Thoracic aorta (tissue), 2 donors: ENCODE measurements at regions not wholly inside any gene's neighbourhood (a gene's known extent, or its start where the extent isn't known, plus 50 kb on each side); places are given as distances from the start of the nearest gene placed in this dataset.

Experiments used
- ATAC-seq: fragments of 150-250 bp; one replicate; pipeline ENCODE4 v1.8.0; 2017; ENCODE audit warnings: low read depth; ENCODE audit not compliant: insufficient number of reproducible peaks, low FRiP score
- DNase-seq: peaks from one replicate; pipeline ENCODE4 v3.0.0-alpha.2; 2020; ENCODE audit warnings: low spot score
- H3K27ac ChIP-seq, 2 donors: fragments of 200-600 bp; sonication (generic); 1 replicate in 1 of 2; 2 replicates in 1 of 2; pipeline ENCODE4 v1.5.1; 2016; ENCODE audit warnings: mild to moderate bottlenecking in 2 of 2, moderate library complexity in 2 of 2
- H3K27me3 ChIP-seq: fragments of 200-600 bp; sonication (generic); replicated peaks from 2 replicates; pipeline ENCODE4 v1.6.0; 2016; ENCODE audit warnings: mild to moderate bottlenecking; ENCODE audit not compliant: insufficient read depth
- H3K36me3 ChIP-seq: fragments of 200-600 bp; sonication (generic); one replicate; pipeline ENCODE4 v1.5.1; 2016
- H3K4me1 ChIP-seq, 2 donors: fragments of 200-600 bp; sonication (generic); 1 replicate in 1 of 2; 2 replicates in 1 of 2; pipeline versions ENCODE4 v1.5.1 to v1.6.0; 2016; ENCODE audit warnings: low read depth in 2 of 2, mild to moderate bottlenecking in 1 of 2; ENCODE audit not compliant: control insufficient read depth in 1 of 2
- H3K4me3 ChIP-seq: fragments of 200-600 bp; sonication (generic); 2 replicates; pipeline ENCODE4 v1.5.1; 2016; ENCODE audit warnings: mild to moderate bottlenecking
- H3K9me3 ChIP-seq: fragments of 200-600 bp; sonication (generic); 2 replicates; pipeline ENCODE4 v1.5.1; 2016
- CTCF ChIP-seq: fragments of 200-600 bp; sonication (generic); IDR thresholded peaks from one replicate; pipeline ENCODE4 v1.5.1; 2019; ENCODE audit warnings: antibody characterized with exemption

DNA sequence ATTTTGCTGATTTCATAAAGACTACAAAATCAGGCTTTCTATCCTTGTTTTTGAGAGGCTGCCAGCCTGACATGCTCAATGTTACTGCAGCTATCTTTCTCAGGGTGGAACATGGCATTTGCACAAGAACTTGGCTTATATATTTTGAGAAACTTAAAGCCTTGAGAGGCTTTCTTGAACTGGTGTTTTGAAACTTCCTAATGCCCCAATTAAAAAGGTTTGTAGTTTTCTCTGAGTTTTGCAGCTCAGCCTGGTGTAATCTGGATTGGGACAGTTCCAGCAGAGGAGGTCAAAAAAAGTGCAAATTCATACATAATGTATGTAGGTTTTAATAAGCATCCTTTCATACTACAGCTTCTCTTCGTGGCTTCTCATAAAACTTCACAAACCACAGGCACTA lies 223.4 kb downstream of the FAM76B start:
- DNase-seq = no peak
- H3K27ac ChIP-seq = peak overlapping the region in 1 of 2 donors; percentile 62
- no peak for ATAC-seq
- H3K36me3 ChIP-seq = no peaks in the 10 kb centered on the region
- peaks cover 21 to 48% of the 10 kb centered on the region in 2 donors for H3K4me1 ChIP-seq
- H3K27me3 ChIP-seq = no peaks in the 10 kb centered on the region
- H3K9me3 ChIP-seq = peaks cover 4% of the 10 kb centered on the region
- TF ChIP-seq CTCF = no peak
- no peak overlapping the region for H3K4me3 ChIP-seq

GRCh38 chr11:95565724-95566141 lies 223.8 kb downstream of the FAM76B start:
- no peak for ATAC-seq

DNA sequence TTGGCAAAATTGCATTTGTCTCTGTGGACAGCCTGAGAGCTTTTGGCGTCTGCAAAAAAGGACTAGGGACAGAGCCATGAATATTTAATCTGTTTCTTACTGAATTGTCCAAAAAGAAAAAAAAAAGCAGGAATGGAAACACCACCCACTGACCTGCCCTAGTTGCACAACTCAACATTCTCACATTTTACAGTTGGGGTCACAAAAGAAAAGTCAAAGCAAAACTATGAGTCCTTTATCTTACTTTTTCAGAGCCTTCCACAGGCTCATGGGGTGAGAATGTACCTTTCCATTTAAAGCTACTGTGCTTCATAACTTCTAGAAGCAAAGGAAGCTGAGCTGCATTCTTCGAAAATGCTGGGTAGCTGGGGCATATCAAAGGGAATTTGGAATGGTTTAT lies 225.7 kb downstream of the FAM76B start:
- H3K27me3 ChIP-seq = no peaks in the 10 kb centered on the region

More at GRCh38 chr11:95565724-95566141, 223.8 kb downstream of the FAM76B start:
- Histone ChIP-seq H3K36me3 (no peaks in the 10 kb centered on the region), H3K4me3 (no peak overlapping the region), H3K27ac (peak overlapping the region in 1 of 2 donors; percentile 62), H3K4me1 (peaks cover 21 to 48% of the 10 kb centered on the region in 2 donors), H3K27me3 (no peaks in the 10 kb centered on the region), H3K9me3 (peaks cover 4% of the 10 kb centered on the region)
- no peak for TF ChIP-seq CTCF
- DNase-seq = no peak

GRCh38 chr11:95563173-95563572 lies 226.4 kb downstream of the FAM76B start:
- TF ChIP-seq CTCF = no peak
- DNase-seq = no peak
- no peak for ATAC-seq
- H3K9me3 ChIP-seq = no peaks in the 10 kb centered on the region
- no peaks in the 10 kb centered on the region for H3K27me3 ChIP-seq
- peaks cover 23 to 58% of the 10 kb centered on the region in 2 donors for H3K4me1 ChIP-seq
- H3K36me3 ChIP-seq = no peaks in the 10 kb centered on the region
- no peak overlapping the region for H3K4me3 ChIP-seq
- no peak overlapping the region for H3K27ac ChIP-seq

More for the DNA sequence above, 225.7 kb downstream of the FAM76B start:
- DNase-seq = no peak
- H3K27ac ChIP-seq = peak overlapping the region; percentile 27 to 34
- no peak overlapping the region for H3K4me3 ChIP-seq
- no peaks in the 10 kb centered on the region for H3K36me3 ChIP-seq
- H3K9me3 ChIP-seq = no peaks in the 10 kb centered on the region
- H3K4me1 ChIP-seq = peaks cover 27 to 64% of the 10 kb centered on the region in 2 donors
- no peak for ATAC-seq
- TF ChIP-seq CTCF = no peak

DNA sequence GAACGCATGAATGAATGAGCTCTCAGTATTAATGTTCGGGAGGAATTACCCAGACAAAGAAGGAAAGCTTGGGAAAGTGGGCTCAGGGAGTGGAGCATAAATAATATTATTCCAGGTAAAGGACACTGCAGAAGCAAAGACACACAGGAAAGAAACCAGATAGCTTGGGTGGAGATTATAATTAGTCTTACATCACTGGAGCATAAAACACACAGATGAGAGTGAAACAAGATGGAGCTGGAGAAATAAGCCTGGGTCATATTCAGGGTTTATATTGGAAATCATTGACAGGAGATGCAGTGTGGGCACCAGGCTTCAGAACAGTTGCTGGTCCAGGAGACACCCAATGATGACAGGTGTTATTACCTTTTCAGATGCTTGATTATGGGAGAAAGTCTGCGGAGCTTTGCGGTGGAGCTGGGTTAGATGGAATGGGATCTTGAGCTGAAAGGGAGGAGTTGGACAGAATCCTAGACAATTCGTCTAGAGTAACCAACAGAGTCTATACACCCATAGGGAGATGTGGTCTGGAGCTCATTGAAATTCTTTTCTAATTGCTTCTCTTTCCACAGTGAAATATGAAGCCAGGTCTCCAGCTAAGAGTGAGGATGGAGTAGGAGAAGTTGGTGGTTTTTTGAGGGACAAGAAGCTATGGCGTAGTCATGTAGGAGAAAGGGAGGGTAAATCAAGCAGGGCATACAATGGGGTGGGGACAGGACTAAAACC lies 227.2 kb downstream of the FAM76B start:
- TF ChIP-seq CTCF = no peak
- H3K9me3 ChIP-seq = no peaks in the 10 kb centered on the region
- no peaks in the 10 kb centered on the region for H3K36me3 ChIP-seq
- no peak overlapping the region for H3K4me3 ChIP-seq
- no peaks in the 10 kb centered on the region for H3K27me3 ChIP-seq
- no peak overlapping the region for H3K27ac ChIP-seq
- H3K4me1 ChIP-seq = peaks cover 18 to 52% of the 10 kb centered on the region in 2 donors
- DNase-seq (no peak), ATAC-seq (no peak)
